ENCODE measurements at regions not wholly inside any gene's neighbourhood (a gene's known extent, or its start where the extent isn't known, plus 50 kb on each side); places are given as distances from the start of the nearest gene placed in this dataset.

GRCh38 chr5:79853676-79854418 lies 137.2 kb downstream of the MTX3 start:
- no peak for FAIRE-seq
- POLR2A ChIA-PET (ENCODE audit: partially characterized antibody), result no interaction called here
- H3K23ac ChIP-seq (ENCODE audit: insufficient read length), result no peak overlapping the region
- TF ChIP-seq USF2 (IDR thresholded peaks at IDR 0.05; ENCODE audit: low read length), result no peak
- TF ChIP-seq GABPA (IDR thresholded peaks at IDR 0.05; ENCODE audit: borderline replicate concordance, insufficient read depth, low read length), result no peak
- no peak for TF ChIP-seq NANOG (IDR thresholded peaks at IDR 0.05; ENCODE audit: insufficient read depth, low read depth, low read length, poor library complexity, severe bottlenecking)
- no peak for TF ChIP-seq KDM1A (IDR thresholded peaks at IDR 0.05; ENCODE audit: borderline replicate concordance, low read length)
- TF ChIP-seq JUND (IDR thresholded peaks at IDR 0.05; ENCODE audit: low read length), result 0 out of 2 replicates have a peak, but pooled peaks have one; percentile 30
- no peak for TF ChIP-seq MAFK (IDR thresholded peaks at IDR 0.05; ENCODE audit: low read depth, low read length)
- peak in 2 of 3 experiments; percentile 1 to 11; a peak in 1 of 4 replicates for TF ChIP-seq CTCF (IDR thresholded peaks at IDR 0.05; ENCODE audit: control extremely low read depth in 1 of 3, insufficient read depth in 1 of 3, low read depth in 1 of 3, low read length in 3 of 3)
- no peak for TF ChIP-seq PHF8 (conservative IDR thresholded peaks at IDR 0.05; ENCODE audit: low read depth, low read length)

More at GRCh38 chr5:79853676-79854418, 137.2 kb downstream of the MTX3 start:
- H4K8ac ChIP-seq (ENCODE audit: extremely low read depth, insufficient read depth, low read length), result no peak overlapping the region
- no peak overlapping the region for H3K4ac ChIP-seq (replicated peaks; ENCODE audit: insufficient read length, low read depth, low read length)
- H4K91ac ChIP-seq (replicated peaks; ENCODE audit: insufficient read length, low read length), result no peak overlapping the region
- H3K18ac ChIP-seq (ENCODE audit: extremely low read depth, low read length), result no peak overlapping the region
- H3K79me2 ChIP-seq (ENCODE audit: control insufficient read depth in 1 of 2, insufficient read depth in 2 of 2, low read length in 2 of 2), result no peaks in the 10 kb centered on the region
- no peak overlapping the region for H2BK20ac ChIP-seq (ENCODE audit: low read length)
- no peak overlapping the region for H3K14ac ChIP-seq (ENCODE audit: insufficient read length)
- no peak overlapping the region for H2BK120ac ChIP-seq (replicated peaks; ENCODE audit: low read depth, low read length)
- CTCF ChIA-PET (ENCODE audit: partially characterized antibody), result interaction anchor here (0.5 to 2.0 kb wide), 17 partner anchors 8 to 1075 kb away, joined by 3 to 11 read pairs (median 3); partner anchors contain the start of gene CMYA5
- H3K23me2 ChIP-seq (ENCODE audit: low read depth, low read length), result no peaks in the 10 kb centered on the region
- H3K36me3 ChIP-seq (ENCODE audit: control insufficient read depth in 2 of 4, insufficient read depth in 4 of 4, low read length in 3 of 4), result no peaks in the 10 kb centered on the region
- H2BK5ac ChIP-seq (ENCODE audit: low read depth, low read length), result no peak overlapping the region
- no peak for DNase-seq (ENCODE audit: low read depth in 1 of 2, low spot score in 2 of 2)
- no peak overlapping the region for H3K4me2 ChIP-seq (ENCODE audit: insufficient read depth in 1 of 2, low read depth in 2 of 2, low read length in 2 of 2)
- H3K9ac ChIP-seq (replicated peaks in 1 of 4; ENCODE audit: extremely low read depth in 1 of 4, low read depth in 3 of 4, low read length in 3 of 4), result no peak overlapping the region
- H3K27ac ChIP-seq (ENCODE audit: low read depth, low read length), result no peak overlapping the region
- H2BK15ac ChIP-seq (ENCODE audit: low read length), result no peak overlapping the region
- no peaks in the 10 kb centered on the region for H3K4me1 ChIP-seq (replicated peaks in 1 of 4; ENCODE audit: control insufficient read depth in 3 of 4, insufficient read depth in 4 of 4, low read length in 3 of 4)
- H3K56ac ChIP-seq (replicated peaks; ENCODE audit: insufficient read length, low read depth, low read length), result no peak overlapping the region
- 0 out of 2 replicates have a peak overlapping the region, but pooled peaks have one; percentile 64 for H2AFZ ChIP-seq (ENCODE audit: low read length)
- no peak overlapping the region for H2AK5ac ChIP-seq (ENCODE audit: low read depth, low read length)
- H2BK12ac ChIP-seq (ENCODE audit: low read depth, low read length), result no peak overlapping the region
- no peak overlapping the region for H4K5ac ChIP-seq (ENCODE audit: insufficient read length, low read depth, low read length)
- H3K27me3 ChIP-seq (replicated peaks in 1 of 4; ENCODE audit: control insufficient read depth in 3 of 4, extremely low read depth in 1 of 4, insufficient read depth in 3 of 4, low read length in 3 of 4), result no peaks in the 10 kb centered on the region
- no peaks in the 10 kb centered on the region for H3K9me3 ChIP-seq (ENCODE audit: insufficient read depth in 2 of 2, low read depth in 1 of 2, low read length in 1 of 2)
- H3K4me3 ChIP-seq (ENCODE audit: extremely low read depth in 1 of 4, insufficient read depth in 2 of 4, low read depth in 3 of 4, low read length in 4 of 4), result no peak overlapping the region
- 86% methylated on average over 8 of the region's 8 CpGs; no CpG with 5 or more reads in 1 of the 2 experiments for WGBS, 2 experiments (ENCODE audit: extremely low coverage in 1 of 2, insufficient coverage in 1 of 2, insufficient read length in 1 of 2, insufficient replicate concordance in 2 of 2, low coverage in 1 of 2, low lambda C conversion rate in 2 of 2, missing lambda C conversion rate in 1 of 2)
- H4K20me1 ChIP-seq (replicated peaks in 1 of 2; ENCODE audit: control insufficient read depth in 1 of 2, insufficient read depth in 2 of 2, low read length in 2 of 2), result no peaks in the 10 kb centered on the region
- H3K79me1 ChIP-seq (ENCODE audit: low read depth, low read length), result no peaks in the 10 kb centered on the region
